CD4-positive, alpha-beta T cell (primary cell): ENCODE measurements at regions not wholly inside any gene's neighbourhood (a gene's known extent, or its start where the extent isn't known, plus 50 kb on each side); places are given as distances from the start of the nearest gene placed in this dataset.

Experiments
- ATAC-seq: fragments of 200-7000 bp; cut with Tn5 transposase; one replicate; pipeline ENCODE4 v1.10.0; 2022; ENCODE audit warnings: mild to moderate bottlenecking; ENCODE audit not compliant: poor library complexity
- CTCF ChIA-PET: fragments of 350-600 bp; sonication (Branson Sonifier 250); formaldehyde crosslinking; loops from one replicate; lab custom pipeline; 2021; ENCODE audit warnings: antibody characterized with exemption, inconsistent platforms; lab: Charles Lee
- POLR2A ChIA-PET: fragments of 350-600 bp; sonication (Branson Sonifier 250); formaldehyde crosslinking; loops from one replicate; lab custom pipeline; 2021; ENCODE audit warnings: antibody characterized with exemption, inconsistent platforms; lab: Charles Lee
- DNase-seq, 14 experiments: peaks; one replicate each; pipeline ENCODE4 v3.0.0-alpha.2; 2013 to 2020; ENCODE audit warnings: mixed read lengths in 2 of 14
- H3K27ac ChIP-seq, 2 donors: one replicate each; pipeline versions ENCODE4 v1.5.1 to v1.7.0; 2013; ENCODE audit warnings: low read length in 2 of 2, low read depth in 1 of 2, mild to moderate bottlenecking in 1 of 2
- H3K27me3 ChIP-seq, 2 experiments: 1 replicate in 1 of 2; 2 replicates in 1 of 2; pipeline versions ENCODE4 v1.6.1 to v1.7.0; 2013; ENCODE audit warnings: low read length in 2 of 2, control low read depth in 1 of 2, mild to moderate bottlenecking in 1 of 2, moderate library complexity in 1 of 2; ENCODE audit not compliant: insufficient read depth in 2 of 2, control insufficient read depth in 1 of 2
- H3K36me3 ChIP-seq: one replicate; pipeline ENCODE4 v1.6.1; 2013; ENCODE audit warnings: low read length, control low read depth; ENCODE audit not compliant: insufficient read depth
- H3K4me1 ChIP-seq: one replicate; pipeline ENCODE4 v1.6.1; 2013; ENCODE audit warnings: low read length, control low read depth; ENCODE audit not compliant: insufficient read depth
- H3K4me3 ChIP-seq: one replicate; pipeline ENCODE4 v1.5.1; 2013; ENCODE audit warnings: mild to moderate bottlenecking, low read length, moderate library complexity
- H3K9me3 ChIP-seq, 2 experiments: 1 replicate in 1 of 2; 2 replicates in 1 of 2; pipeline versions ENCODE4 v1.6.1 to v1.7.0; 2013; ENCODE audit warnings: low read length in 2 of 2, mild to moderate bottlenecking in 2 of 2, control low read depth in 1 of 2, moderate library complexity in 1 of 2; ENCODE audit not compliant: control insufficient read depth in 1 of 2, insufficient read depth in 1 of 2
- H3K27ac Mint-ChIP-seq: one replicate; pipeline ENCODE4 v1.8.0; 2020; ENCODE audit warnings: mixed read lengths
- H3K27me3 Mint-ChIP-seq: one replicate; pipeline ENCODE4 v1.8.0; 2021; ENCODE audit warnings: mixed read lengths
- H3K36me3 Mint-ChIP-seq: one replicate; pipeline ENCODE4 v1.8.0; 2021; ENCODE audit warnings: low read depth, mixed read lengths
- H3K4me1 Mint-ChIP-seq: one replicate; pipeline ENCODE4 v1.8.0; 2021; ENCODE audit warnings: low read depth, mixed read lengths
- H3K4me3 Mint-ChIP-seq: one replicate; pipeline ENCODE4 v1.8.0; 2020; ENCODE audit warnings: mild to moderate bottlenecking, mixed read lengths
- H3K9me3 Mint-ChIP-seq: one replicate; pipeline ENCODE4 v1.8.0; 2020; ENCODE audit warnings: mixed read lengths
- CTCF ChIP-seq: fragments of 200-600 bp; IDR thresholded peaks from one replicate; pipeline ENCODE4 v1.8.0; 2022; ENCODE audit warnings: antibody characterized with exemption, mild to moderate bottlenecking
- intact Hi-C, 2 experiments: fragments of 100-400 bp; cut with DNase I in 1 of 2; cut with micrococcal nuclease in 1 of 2; formaldehyde crosslinking; loops; one replicate each; pipeline versions ENCODE4 v1.15.1 to v1.9.0; 2023 to 2025; cut with DNase I, micrococcal nuclease

GRCh38 chr2:42879913-42880737 lies 87.7 kb upstream of the HAAO start:
- ChIA-PET CTCF (no interaction called here), POLR2A (no interaction called here)
- no peaks in the 10 kb centered on the region for H3K9me3 Mint-ChIP-seq
- Histone ChIP-seq H3K27ac (no peak overlapping the region), H3K27me3 (no peaks in the 10 kb centered on the region), H3K4me1 (peaks cover 12% of the 10 kb centered on the region), H3K9me3 (no peaks in the 10 kb centered on the region), H3K4me3 (no peak overlapping the region), H3K36me3 (no peaks in the 10 kb centered on the region)
- no peak for TF ChIP-seq CTCF
- H3K4me3 Mint-ChIP-seq, result no peak overlapping the region
- no peaks in the 10 kb centered on the region for H3K36me3 Mint-ChIP-seq
- ATAC-seq (no peak), DNase-seq (no peak)
- H3K27me3 Mint-ChIP-seq, result no peaks in the 10 kb centered on the region
- intact Hi-C loops, result no loop called here
- peaks cover 16% of the 10 kb centered on the region for H3K4me1 Mint-ChIP-seq
- H3K27ac Mint-ChIP-seq, result no peak overlapping the region

- POLR2A ChIA-PET, result no interaction called here
- no peak for TF ChIP-seq CTCF
- H3K9me3 ChIP-seq, result no peaks in the 10 kb centered on the region
- Mint-ChIP-seq H3K4me1 (peaks cover 16% of the 10 kb centered on the region), H3K27me3 (no peaks in the 10 kb centered on the region), H3K9me3 (no peaks in the 10 kb centered on the region), H3K4me3 (no peak overlapping the region), H3K36me3 (no peaks in the 10 kb centered on the region), H3K27ac (no peak overlapping the region)
- no peak for DNase-seq
- CTCF ChIA-PET, result no interaction called here
- intact Hi-C loops, result no loop called here
- H3K27me3 ChIP-seq, result no peaks in the 10 kb centered on the region
- ATAC-seq, result no peak
- no peak overlapping the region for H3K4me3 ChIP-seq
- peaks cover 12% of the 10 kb centered on the region for H3K4me1 ChIP-seq
- H3K27ac ChIP-seq, result no peak overlapping the region
- H3K36me3 ChIP-seq, result no peaks in the 10 kb centered on the region
Measured at GRCh38 chr2:42879121-42879705, 86.8 kb upstream of the HAAO start.

DNA sequence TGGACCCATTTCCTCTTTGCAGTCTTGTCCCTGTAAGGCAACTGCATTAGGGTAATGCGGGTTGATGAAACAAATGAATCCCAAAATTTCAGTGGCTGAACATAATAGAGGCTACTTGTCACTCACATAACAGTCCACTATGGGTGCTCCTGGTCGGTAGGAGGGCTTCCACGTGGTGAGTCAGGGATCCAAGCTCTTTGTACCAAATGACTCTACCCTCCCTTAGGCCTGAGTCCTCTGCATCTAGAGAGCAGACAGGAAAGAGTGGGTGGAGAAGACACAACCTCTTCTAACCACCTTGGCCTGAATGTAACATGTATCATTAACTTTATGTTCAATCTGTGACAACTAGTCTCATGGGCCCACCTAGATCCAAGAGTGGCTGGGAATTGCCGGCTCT lies 86.2 kb upstream of the HAAO start:
- H3K27ac ChIP-seq, result no peak overlapping the region
- no peak for TF ChIP-seq CTCF
- peaks cover 12% of the 10 kb centered on the region for H3K4me1 ChIP-seq
- H3K36me3 ChIP-seq, result no peaks in the 10 kb centered on the region
- intact Hi-C loops, result no loop called here
- Mint-ChIP-seq H3K9me3 (no peaks in the 10 kb centered on the region), H3K4me3 (no peak overlapping the region), H3K36me3 (no peaks in the 10 kb centered on the region), H3K27me3 (no peaks in the 10 kb centered on the region), H3K27ac (no peak overlapping the region), H3K4me1 (peaks cover 16% of the 10 kb centered on the region)
- DNase-seq, result no peak
- no peak for ATAC-seq
- no peak overlapping the region for H3K4me3 ChIP-seq
- no peaks in the 10 kb centered on the region for H3K9me3 ChIP-seq
- ChIA-PET POLR2A (no interaction called here), CTCF (no interaction called here)
- H3K27me3 ChIP-seq, result no peaks in the 10 kb centered on the region
